Natural killer cell (primary cell): ENCODE measurements at regions not wholly inside any gene's neighbourhood (a gene's known extent, or its start where the extent isn't known, plus 50 kb on each side); places are given as distances from the start of the nearest gene placed in this dataset.

Experiments
- ATAC-seq, 3 donors: fragments of 150-1000 bp in 2 of 3; fragments of 200-7000 bp in 1 of 3; cut with Tn5 transposase; 1 replicate in 1 of 3; 2 replicates in 2 of 3; pipeline ENCODE4 v1.10.0; 2021; ENCODE audit warnings: mild to moderate bottlenecking in 2 of 3, moderate library complexity in 2 of 3
- DNase-seq, 2 donors: peaks; one replicate each; pipeline versions ENCODE4 v3.0.0 to v3.0.0-alpha.2; 2013 to 2021; ENCODE audit warnings: mixed read lengths in 1 of 2
- H3K27ac ChIP-seq: one replicate; pipeline ENCODE4 v1.5.1; 2013; ENCODE audit warnings: mild to moderate bottlenecking, low read length
- H3K27me3 ChIP-seq: one replicate; pipeline ENCODE4 v1.6.1; 2013; ENCODE audit warnings: low read length; ENCODE audit not compliant: control insufficient read depth, insufficient read depth
- H3K36me3 ChIP-seq: one replicate; pipeline ENCODE4 v1.6.1; 2013; ENCODE audit warnings: low read length; ENCODE audit not compliant: control insufficient read depth, insufficient read depth
- H3K4me1 ChIP-seq: one replicate; pipeline ENCODE4 v1.6.1; 2013; ENCODE audit warnings: low read length; ENCODE audit not compliant: control insufficient read depth, insufficient read depth
- H3K4me3 ChIP-seq: one replicate; pipeline ENCODE4 v1.5.1; 2013; ENCODE audit warnings: low read length
- H3K9me3 ChIP-seq: one replicate; pipeline ENCODE4 v1.6.1; 2013; ENCODE audit warnings: low read length; ENCODE audit not compliant: control insufficient read depth, insufficient read depth
- H3K27ac Mint-ChIP-seq, 2 donors: one replicate each; pipeline ENCODE4 v1.8.0; 2022; ENCODE audit warnings: mild to moderate bottlenecking in 2 of 2, mixed read lengths in 2 of 2, moderate library complexity in 1 of 2
- H3K27me3 Mint-ChIP-seq, 2 donors: one replicate each; pipeline ENCODE4 v1.8.0; 2022; ENCODE audit warnings: low read depth in 2 of 2, mixed read lengths in 2 of 2
- H3K36me3 Mint-ChIP-seq: one replicate; pipeline ENCODE4 v1.8.0; 2022; ENCODE audit warnings: mixed read lengths
- H3K4me1 Mint-ChIP-seq, 2 donors: one replicate each; pipeline ENCODE4 v1.8.0; 2022; ENCODE audit warnings: mixed read lengths in 2 of 2
- H3K4me3 Mint-ChIP-seq: one replicate; pipeline ENCODE4 v1.8.0; 2022; ENCODE audit warnings: mild to moderate bottlenecking, moderate library complexity, mixed read lengths
- H3K9me3 Mint-ChIP-seq, 2 donors: one replicate each; pipeline ENCODE4 v1.8.0; 2022; ENCODE audit warnings: mixed read lengths in 2 of 2
- CTCF ChIP-seq: fragments of 200-600 bp; IDR thresholded peaks from one replicate; pipeline ENCODE4 v1.8.0; 2022; ENCODE audit warnings: antibody characterized with exemption
- WGBS: methylation state at CpG from one replicate; pipeline ENCODE4 v1.1.7; 2013; ENCODE audit warnings: missing lambda C conversion rate; ENCODE audit not compliant: insufficient coverage; 5-methylcytosine and 5-hydroxymethylcytosine counted together
- intact Hi-C: fragments of 100-400 bp; cut with micrococcal nuclease; formaldehyde crosslinking; loops from one replicate; pipeline ENCODE4 v1.14.2; 2022

- H3K27ac Mint-ChIP-seq: no peak overlapping the region
- intact Hi-C loops: no loop called here
- no peaks in the 10 kb centered on the region for H3K9me3 ChIP-seq
- no peak for ATAC-seq
- TF ChIP-seq CTCF: no peak
- 67% methylated on average over 3 of the region's 5 CpGs for WGBS
- H3K4me1 Mint-ChIP-seq: no peaks in the 10 kb centered on the region
- H3K4me3 ChIP-seq: no peak overlapping the region
- no peaks in the 10 kb centered on the region for H3K36me3 Mint-ChIP-seq
- H3K4me1 ChIP-seq: no peaks in the 10 kb centered on the region
- DNase-seq: no peak
- H3K27ac ChIP-seq: no peak overlapping the region
- H3K9me3 Mint-ChIP-seq: peaks cover 8 to 10% of the 10 kb centered on the region in 2 donors
- H3K27me3 Mint-ChIP-seq: no peaks in the 10 kb centered on the region
- no peaks in the 10 kb centered on the region for H3K36me3 ChIP-seq
- no peaks in the 10 kb centered on the region for H3K27me3 ChIP-seq
- no peak overlapping the region for H3K4me3 Mint-ChIP-seq
Measured at GRCh38 chr18:42192251-42193248, 237.5 kb downstream of the PIK3C3 start.

GRCh38 chr18:42196651-42197050 lies 241.6 kb downstream of the PIK3C3 start:
- Mint-ChIP-seq H3K27me3 (no peaks in the 10 kb centered on the region), H3K27ac (no peak overlapping the region), H3K9me3 (peaks cover 5% of the 10 kb centered on the region in 2 donors), H3K4me1 (no peaks in the 10 kb centered on the region), H3K36me3 (no peaks in the 10 kb centered on the region), H3K4me3 (no peak overlapping the region)
- DNase-seq (no peak), ATAC-seq (no peak)
- Histone ChIP-seq H3K9me3 (no peaks in the 10 kb centered on the region), H3K4me3 (no peak overlapping the region), H3K27ac (no peak overlapping the region), H3K4me1 (no peaks in the 10 kb centered on the region), H3K36me3 (no peaks in the 10 kb centered on the region), H3K27me3 (no peaks in the 10 kb centered on the region)
- TF ChIP-seq CTCF: no peak
- intact Hi-C loops: no loop called here

GRCh38 chr18:42201137-42201536 lies 246.1 kb downstream of the PIK3C3 start:
- Histone ChIP-seq H3K4me1 (no peaks in the 10 kb centered on the region), H3K4me3 (no peak overlapping the region), H3K9me3 (no peaks in the 10 kb centered on the region), H3K36me3 (no peaks in the 10 kb centered on the region), H3K27me3 (no peaks in the 10 kb centered on the region), H3K27ac (no peak overlapping the region)
- H3K27me3 Mint-ChIP-seq: no peaks in the 10 kb centered on the region
- no peak overlapping the region for H3K27ac Mint-ChIP-seq
- H3K4me3 Mint-ChIP-seq: no peak overlapping the region
- TF ChIP-seq CTCF: no peak
- ATAC-seq (no peak), DNase-seq (no peak)
- H3K4me1 Mint-ChIP-seq: no peaks in the 10 kb centered on the region
- peaks cover 6 to 7% of the 10 kb centered on the region in 2 donors for H3K9me3 Mint-ChIP-seq
- intact Hi-C loops: no loop called here
- peaks cover 7% of the 10 kb centered on the region for H3K36me3 Mint-ChIP-seq

GRCh38 chr18:42211201-42211600 lies 256.2 kb downstream of the PIK3C3 start:
- intact Hi-C loops: no loop called here
- TF ChIP-seq CTCF: no peak
- Histone ChIP-seq H3K36me3 (no peaks in the 10 kb centered on the region), H3K9me3 (peaks cover 6% of the 10 kb centered on the region), H3K4me3 (no peak overlapping the region), H3K27ac (no peak overlapping the region), H3K4me1 (no peaks in the 10 kb centered on the region), H3K27me3 (no peaks in the 10 kb centered on the region)
- no peak for DNase-seq
- Mint-ChIP-seq H3K4me3 (no peak overlapping the region), H3K27me3 (no peaks in the 10 kb centered on the region), H3K27ac (no peak overlapping the region), H3K36me3 (no peaks in the 10 kb centered on the region), H3K4me1 (no peaks in the 10 kb centered on the region), H3K9me3 (peaks cover 0 to 3% of the 10 kb centered on the region in 2 donors)
- ATAC-seq: no peak
- WGBS: 100% methylated on average over 2 of the region's 5 CpGs
